H9 (cell line): ENCODE measurements at regions not wholly inside any gene's neighbourhood (a gene's known extent, or its start where the extent isn't known, plus 50 kb on each side); places are given as distances from the start of the nearest gene placed in this dataset.

ENCODE experiments used
- DNase-seq: peaks from one replicate; pipeline ENCODE4 v3.0.0-alpha.2; 2017
- H2AFZ ChIP-seq: one replicate; pipeline ENCODE4 v1.6.1; 2013; ENCODE audit warnings: mild to moderate bottlenecking, low read length, control low read depth, moderate library complexity
- H2AK5ac ChIP-seq: 2 replicates; pipeline ENCODE4 v1.6.1; 2013; ENCODE audit warnings: low read length, control low read depth, mixed read lengths; ENCODE audit not compliant: insufficient read length
- H2BK120ac ChIP-seq: one replicate; pipeline ENCODE4 v1.6.1; 2013; ENCODE audit warnings: low read depth, mild to moderate bottlenecking, low read length, control low read depth, inconsistent platforms; ENCODE audit not compliant: poor library complexity, severe bottlenecking
- H2BK12ac ChIP-seq: 2 replicates; pipeline ENCODE4 v1.6.1; 2013; ENCODE audit warnings: low read length, control low read depth, mixed read lengths, low read depth; ENCODE audit not compliant: insufficient read length
- H2BK15ac ChIP-seq: 2 replicates; pipeline ENCODE4 v1.6.1; 2013; ENCODE audit warnings: low read depth, low read length, control low read depth
- H2BK20ac ChIP-seq: one replicate; pipeline ENCODE4 v1.6.1; 2013; ENCODE audit warnings: low read depth, mild to moderate bottlenecking, low read length, control low read depth, inconsistent platforms; ENCODE audit not compliant: poor library complexity, severe bottlenecking
- H2BK5ac ChIP-seq: 2 replicates; pipeline ENCODE4 v1.6.1; 2013; ENCODE audit warnings: low read length, control low read depth, mixed read lengths; ENCODE audit not compliant: insufficient read length
- H3K14ac ChIP-seq: 2 replicates; pipeline ENCODE4 v1.6.1; 2013; ENCODE audit warnings: low read length, control low read depth; ENCODE audit not compliant: insufficient read depth
- H3K18ac ChIP-seq: 2 replicates; pipeline ENCODE4 v1.6.1; 2013; ENCODE audit warnings: low read depth, mild to moderate bottlenecking, mixed read lengths, low read length, control low read depth; ENCODE audit not compliant: insufficient read length
- H3K23ac ChIP-seq: 2 replicates; pipeline ENCODE4 v1.6.1; 2013; ENCODE audit warnings: low read length, control low read depth, mixed read lengths, low read depth; ENCODE audit not compliant: insufficient read length
- H3K23me2 ChIP-seq: 2 replicates; pipeline ENCODE4 v1.6.1; 2013; ENCODE audit warnings: low read depth, mild to moderate bottlenecking, mixed read lengths, low read length, control low read depth; ENCODE audit not compliant: insufficient read length, poor library complexity, severe bottlenecking
- H3K27ac ChIP-seq: 2 replicates; pipeline ENCODE4 v1.5.1; 2013; ENCODE audit warnings: low read length, control low read depth, mixed read lengths, low read depth; ENCODE audit not compliant: insufficient read length
- H3K27me3 ChIP-seq: 2 replicates; pipeline ENCODE4 v1.6.1; 2013; ENCODE audit warnings: low read length, control low read depth, inconsistent platforms; ENCODE audit not compliant: insufficient read depth
- H3K4ac ChIP-seq: 2 replicates; pipeline ENCODE4 v1.6.1; 2013; ENCODE audit warnings: low read depth, mild to moderate bottlenecking, control low read depth, inconsistent platforms, low read length, moderate library complexity
- H3K4me1 ChIP-seq: 2 replicates; pipeline ENCODE4 v1.6.1; 2013; ENCODE audit warnings: low read length, control low read depth, inconsistent platforms; ENCODE audit not compliant: insufficient read depth
- H3K4me2 ChIP-seq: 2 replicates; pipeline ENCODE4 v1.6.1; 2013; ENCODE audit warnings: low read length, control low read depth, mixed read lengths; ENCODE audit not compliant: insufficient read length, insufficient read depth
- H3K56ac ChIP-seq: 2 replicates; pipeline ENCODE4 v1.6.1; 2013; ENCODE audit warnings: low read depth, mild to moderate bottlenecking, mixed read lengths, low read length, control low read depth; ENCODE audit not compliant: insufficient read length
- H3K79me1 ChIP-seq: 2 replicates; pipeline ENCODE4 v1.6.1; 2013; ENCODE audit warnings: low read depth, mild to moderate bottlenecking, moderate library complexity, low read length, control low read depth, inconsistent platforms; ENCODE audit not compliant: insufficient read depth, poor library complexity, severe bottlenecking
- H3K79me2 ChIP-seq: 2 replicates; pipeline ENCODE4 v1.6.1; 2013; ENCODE audit warnings: low read length, control low read depth, inconsistent platforms; ENCODE audit not compliant: insufficient read depth
- H3K9ac ChIP-seq: 2 replicates; pipeline ENCODE4 v1.6.1; 2013; ENCODE audit warnings: low read length, control low read depth, mixed read lengths; ENCODE audit not compliant: insufficient read length; ENCODE audit errors: extremely low read depth
- H3K9me3 ChIP-seq: one replicate; pipeline ENCODE4 v1.6.1; 2013; ENCODE audit warnings: low read depth, low read length, inconsistent platforms; ENCODE audit not compliant: control insufficient read depth
- H3T11ph ChIP-seq: one replicate; pipeline ENCODE4 v1.6.1; 2013; ENCODE audit warnings: mild to moderate bottlenecking, low read length, control low read depth, inconsistent platforms
- H4K20me1 ChIP-seq: one replicate; pipeline ENCODE4 v1.6.1; 2013; ENCODE audit not compliant: control insufficient read depth, insufficient read length, insufficient read depth
- H4K5ac ChIP-seq: 2 replicates; pipeline ENCODE4 v1.6.1; 2013; ENCODE audit warnings: low read depth, mild to moderate bottlenecking, mixed read lengths, low read length, control low read depth; ENCODE audit not compliant: insufficient read length
- H4K8ac ChIP-seq: replicated peaks from 2 replicates; pipeline ENCODE4 v1.6.1; 2013; ENCODE audit warnings: low read length, control low read depth, mixed read lengths, low read depth; ENCODE audit not compliant: insufficient read length
- H4K91ac ChIP-seq: 2 replicates; pipeline ENCODE4 v1.6.1; 2013; ENCODE audit warnings: low read depth, mild to moderate bottlenecking, moderate library complexity, mixed read lengths, low read length, control low read depth; ENCODE audit not compliant: insufficient read length
- H3K27ac Mint-ChIP-seq, 3 experiments: 2 replicates in 2 of 3; 3 replicates in 1 of 3; pipeline ENCODE4 v1.8.0; 2020 to 2021; ENCODE audit warnings: mixed read lengths in 3 of 3, mild to moderate bottlenecking in 1 of 3, moderate library complexity in 1 of 3
- H3K27me3 Mint-ChIP-seq: 2 replicates; pipeline ENCODE4 v1.8.0; 2021; ENCODE audit warnings: low read depth, mild to moderate bottlenecking, moderate library complexity, mixed read lengths
- H3K36me3 Mint-ChIP-seq, 3 experiments: 2 replicates in 2 of 3; 3 replicates in 1 of 3; pipeline ENCODE4 v1.8.0; 2020 to 2021; ENCODE audit warnings: low read depth in 3 of 3, mixed read lengths in 3 of 3; ENCODE audit not compliant: insufficient read depth in 1 of 3
- H3K4me1 Mint-ChIP-seq, 2 experiments: 2 replicates each; pipeline ENCODE4 v1.8.0; 2020; ENCODE audit warnings: mixed read lengths in 2 of 2
- H3K4me3 Mint-ChIP-seq, 2 experiments: 2 replicates in 1 of 2; 3 replicates in 1 of 2; pipeline ENCODE4 v1.8.0; 2020 to 2021; ENCODE audit warnings: mild to moderate bottlenecking in 2 of 2, mixed read lengths in 2 of 2, moderate library complexity in 1 of 2
- H3K9me3 Mint-ChIP-seq, 2 experiments: 2 replicates in 1 of 2; 3 replicates in 1 of 2; pipeline ENCODE4 v1.8.0; 2020; ENCODE audit warnings: mild to moderate bottlenecking in 2 of 2, mixed read lengths in 2 of 2, moderate library complexity in 1 of 2
- WGBS: extraction: QIAGEN DNeasy Blood & Tissue Kit; methylation state at CpG from one replicate; pipeline ENCODE4 v1.1.7; 2013; ENCODE audit warnings: missing lambda C conversion rate, low lambda C conversion rate, mixed read lengths; ENCODE audit not compliant: insufficient read length; ENCODE audit errors: extremely low coverage; 5-methylcytosine and 5-hydroxymethylcytosine counted together
- TF ChIP-seq, protein P1 (sequence below): fragments of 200-600 bp; sonication (generic); conservative IDR thresholded peaks from 3 replicates; pipeline ENCODE4 v1.8.0; 2021; ENCODE audit warnings: antibody characterized with exemption, mild to moderate bottlenecking

DNA sequence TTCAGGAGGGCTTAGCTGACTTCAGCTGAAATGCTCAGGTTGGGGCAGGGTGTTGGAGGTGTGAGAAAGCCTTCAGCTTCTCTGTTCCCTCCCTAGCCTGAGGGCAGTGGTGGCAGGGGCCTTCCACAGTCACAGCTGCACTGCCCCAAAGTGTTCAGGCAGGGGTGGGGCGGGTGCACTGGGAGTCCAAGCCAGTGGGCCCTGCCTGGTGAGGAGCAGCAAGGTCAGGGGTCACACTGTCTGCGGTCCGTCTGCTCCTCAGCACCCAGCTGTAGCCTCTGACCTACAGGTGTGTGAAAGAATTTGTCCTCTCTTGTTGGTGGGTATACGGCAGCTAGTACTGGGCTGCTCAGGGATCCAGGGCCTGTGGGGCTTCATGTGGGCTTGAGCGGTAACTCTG is 490.4 kb upstream of the NCAM2 start:
- Histone ChIP-seq H3K23ac (no peak overlapping the region), H3K23me2 (no peaks in the 10 kb centered on the region), H4K5ac (no peak overlapping the region), H2BK15ac (no peak overlapping the region), H2BK20ac (no peak overlapping the region), H3K4me2 (no peak overlapping the region), H3K9ac (no peak overlapping the region), H2BK12ac (no peak overlapping the region), H4K8ac (no peak overlapping the region), H3K18ac (no peak overlapping the region), H3K4me1 (no peaks in the 10 kb centered on the region), H3K14ac (no peak overlapping the region), H3K4ac (no peak overlapping the region), H4K91ac (no peak overlapping the region), H2AK5ac (no peak overlapping the region), H2AFZ (no peak overlapping the region), H3K27me3 (no peaks in the 10 kb centered on the region), H2BK120ac (no peak overlapping the region), H3K27ac (no peak overlapping the region), H3K79me2 (no peaks in the 10 kb centered on the region), H3K79me1 (no peaks in the 10 kb centered on the region), H3K56ac (no peak overlapping the region), H4K20me1 (no peaks in the 10 kb centered on the region), H3K9me3 (peaks cover 3% of the 10 kb centered on the region), H3T11ph (no peak overlapping the region), H2BK5ac (no peak overlapping the region)
- Mint-ChIP-seq H3K4me3 (no peak overlapping the region), H3K27ac (no peak overlapping the region), H3K36me3 (peaks cover 17 to 52% (median 20%) of the 10 kb centered on the region in 3 experiments), H3K9me3 (peaks cover 32 to 37% of the 10 kb centered on the region in 2 experiments), H3K27me3 (no peaks in the 10 kb centered on the region; the same call in 1 of the 2 replicates), H3K4me1 (no peaks in the 10 kb centered on the region)
- WGBS = no CpG with 5 or more reads among the region's 5 CpGs
- TF ChIP-seq, protein P1, sequence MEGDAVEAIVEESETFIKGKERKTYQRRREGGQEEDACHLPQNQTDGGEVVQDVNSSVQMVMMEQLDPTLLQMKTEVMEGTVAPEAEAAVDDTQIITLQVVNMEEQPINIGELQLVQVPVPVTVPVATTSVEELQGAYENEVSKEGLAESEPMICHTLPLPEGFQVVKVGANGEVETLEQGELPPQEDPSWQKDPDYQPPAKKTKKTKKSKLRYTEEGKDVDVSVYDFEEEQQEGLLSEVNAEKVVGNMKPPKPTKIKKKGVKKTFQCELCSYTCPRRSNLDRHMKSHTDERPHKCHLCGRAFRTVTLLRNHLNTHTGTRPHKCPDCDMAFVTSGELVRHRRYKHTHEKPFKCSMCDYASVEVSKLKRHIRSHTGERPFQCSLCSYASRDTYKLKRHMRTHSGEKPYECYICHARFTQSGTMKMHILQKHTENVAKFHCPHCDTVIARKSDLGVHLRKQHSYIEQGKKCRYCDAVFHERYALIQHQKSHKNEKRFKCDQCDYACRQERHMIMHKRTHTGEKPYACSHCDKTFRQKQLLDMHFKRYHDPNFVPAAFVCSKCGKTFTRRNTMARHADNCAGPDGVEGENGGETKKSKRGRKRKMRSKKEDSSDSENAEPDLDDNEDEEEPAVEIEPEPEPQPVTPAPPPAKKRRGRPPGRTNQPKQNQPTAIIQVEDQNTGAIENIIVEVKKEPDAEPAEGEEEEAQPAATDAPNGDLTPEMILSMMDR = no peak
- no peak for DNase-seq
